Aorta (tissue), 5 donors: ENCODE measurements at regions not wholly inside any gene's neighbourhood (a gene's known extent, or its start where the extent isn't known, plus 50 kb on each side); places are given as distances from the start of the nearest gene placed in this dataset.
A peak's percentile ranks its signal among the peaks of the same experiment; 100 is the strongest.

Source experiments
- ATAC-seq: fragments of 200-7000 bp; cut with Tn5 transposase; one replicate; pipeline ENCODE4 v1.9.1; 2022; ENCODE audit warnings: moderate library complexity; ENCODE audit not compliant: low FRiP score
- DNase-seq, 2 donors: peaks; one replicate each; pipeline ENCODE4 v3.0.0-alpha.2; 2020
- H3K27ac ChIP-seq, 2 donors: one replicate each; pipeline ENCODE4 v1.5.1; 2013; ENCODE audit warnings: low read length in 2 of 2, mild to moderate bottlenecking in 2 of 2, moderate library complexity in 2 of 2, control low read depth in 1 of 2, inconsistent platforms in 1 of 2, low read depth in 1 of 2
- H3K27me3 ChIP-seq, 2 donors: one replicate each; pipeline ENCODE4 v1.6.1; 2013; ENCODE audit warnings: control low read depth in 1 of 2, low read length in 1 of 2, mild to moderate bottlenecking in 1 of 2, moderate library complexity in 1 of 2; ENCODE audit not compliant: insufficient read depth in 2 of 2, control insufficient read depth in 1 of 2
- H3K36me3 ChIP-seq, 2 donors: one replicate each; pipeline ENCODE4 v1.6.1; 2013; ENCODE audit warnings: control low read depth in 1 of 2, low read length in 1 of 2, mild to moderate bottlenecking in 1 of 2; ENCODE audit not compliant: insufficient read depth in 2 of 2, control insufficient read depth in 1 of 2
- H3K4me1 ChIP-seq, 2 donors: one replicate each; pipeline ENCODE4 v1.6.1; 2013; ENCODE audit warnings: low read length in 2 of 2, control low read depth in 1 of 2, mild to moderate bottlenecking in 1 of 2, moderate library complexity in 1 of 2; ENCODE audit not compliant: insufficient read depth in 2 of 2, control insufficient read depth in 1 of 2
- H3K4me3 ChIP-seq, 2 donors: one replicate each; pipeline ENCODE4 v1.5.1; 2013; ENCODE audit warnings: low read length in 2 of 2, control low read depth in 1 of 2, mild to moderate bottlenecking in 1 of 2
- H3K9me3 ChIP-seq: one replicate; pipeline ENCODE4 v1.6.1; 2013; ENCODE audit warnings: mild to moderate bottlenecking, low read length; ENCODE audit not compliant: control insufficient read depth
- WGBS, 2 donors: extraction: QIAGEN DNeasy Blood & Tissue Kit; methylation state at CpG; one replicate each; pipeline ENCODE4 v1.1.7; 2013; 5-methylcytosine and 5-hydroxymethylcytosine counted together
- intact Hi-C, 2 donors: fragments of 100-400 bp; cut with DNase I; formaldehyde crosslinking; loops; one replicate each; pipeline versions ENCODE4 v1.14.2 to v1.15.0; 2022
- donor health status: healthy with polysubstance abuse.
- donor health status: Bipolar disorder and iron deficiency.
- donor health status: DM: no; HTN: no; CAD: no.
- donor health status: DM: no; HTN: no; CAD: no.
- donor health status: DM: yes; HTN: yes; CAD: no.

DNA sequence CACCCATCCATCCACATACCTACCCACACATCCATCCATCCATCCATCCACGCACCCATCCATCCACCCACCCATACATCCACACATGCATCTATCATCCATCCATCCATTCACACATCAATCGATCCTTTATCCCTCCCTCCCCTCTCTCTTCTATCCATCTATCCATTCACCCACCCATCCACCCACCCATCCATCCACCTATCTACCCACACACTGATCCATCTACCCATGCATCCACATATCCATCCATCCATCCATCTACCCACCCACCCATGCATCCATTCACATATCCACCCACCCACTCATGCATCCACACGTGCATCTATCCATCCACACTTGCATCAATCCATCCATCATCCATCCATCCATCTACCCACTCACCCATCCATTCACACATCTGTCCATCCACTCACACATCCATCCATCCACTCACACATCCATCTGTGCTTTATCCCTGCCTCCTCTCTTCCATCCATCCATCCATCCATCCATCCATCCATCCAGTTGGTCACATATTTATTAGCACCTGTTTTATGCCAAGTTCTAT lies 366.1 kb downstream of the CTTN start:
- Histone ChIP-seq H3K9me3 (peaks cover 3% of the 10 kb centered on the region), H3K27ac (no peak overlapping the region), H3K4me1 (no peaks in the 10 kb centered on the region), H3K36me3 (no peaks in the 10 kb centered on the region), H3K27me3 (no peaks in the 10 kb centered on the region), H3K4me3 (no peak overlapping the region)
- intact Hi-C loops: no loop called here
- WGBS, 2 donors: 77 to 79% methylated on average over 3 of the region's 3 CpGs
- DNase-seq (no peak), ATAC-seq (no peak)

DNA sequence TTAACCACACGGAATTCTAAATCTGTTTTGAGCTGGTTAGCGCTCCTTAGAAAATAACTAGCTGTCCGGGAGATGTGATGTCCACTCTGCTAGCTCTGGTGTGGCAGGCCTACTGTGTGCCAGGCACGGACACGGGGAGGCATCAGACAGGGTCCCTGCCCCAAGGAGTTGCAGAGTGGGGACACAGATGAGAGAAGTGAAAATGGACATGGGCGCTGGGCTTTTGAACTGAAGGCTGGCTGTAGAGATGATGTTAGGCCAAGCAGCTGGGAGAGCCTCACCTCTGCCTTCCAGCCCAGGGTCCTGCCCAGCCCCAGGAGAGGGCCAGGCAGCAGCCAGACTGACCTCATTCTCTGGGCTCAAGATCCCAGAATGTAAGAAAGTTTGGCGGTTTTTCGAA lies 368.6 kb downstream of the CTTN start:
- peak in 1 of 2 donors; percentile 37 for DNase-seq
- 85 to 92% methylated on average over 8 of the region's 8 CpGs for WGBS, 2 donors
- H3K27me3 ChIP-seq: no peaks in the 10 kb centered on the region
- no peaks in the 10 kb centered on the region for H3K36me3 ChIP-seq
- H3K4me1 ChIP-seq: no peaks in the 10 kb centered on the region
- H3K27ac ChIP-seq: no peak overlapping the region
- ATAC-seq: no peak
- peaks cover 3% of the 10 kb centered on the region for H3K9me3 ChIP-seq
- no peak overlapping the region for H3K4me3 ChIP-seq
- intact Hi-C loops: no loop called here

DNA sequence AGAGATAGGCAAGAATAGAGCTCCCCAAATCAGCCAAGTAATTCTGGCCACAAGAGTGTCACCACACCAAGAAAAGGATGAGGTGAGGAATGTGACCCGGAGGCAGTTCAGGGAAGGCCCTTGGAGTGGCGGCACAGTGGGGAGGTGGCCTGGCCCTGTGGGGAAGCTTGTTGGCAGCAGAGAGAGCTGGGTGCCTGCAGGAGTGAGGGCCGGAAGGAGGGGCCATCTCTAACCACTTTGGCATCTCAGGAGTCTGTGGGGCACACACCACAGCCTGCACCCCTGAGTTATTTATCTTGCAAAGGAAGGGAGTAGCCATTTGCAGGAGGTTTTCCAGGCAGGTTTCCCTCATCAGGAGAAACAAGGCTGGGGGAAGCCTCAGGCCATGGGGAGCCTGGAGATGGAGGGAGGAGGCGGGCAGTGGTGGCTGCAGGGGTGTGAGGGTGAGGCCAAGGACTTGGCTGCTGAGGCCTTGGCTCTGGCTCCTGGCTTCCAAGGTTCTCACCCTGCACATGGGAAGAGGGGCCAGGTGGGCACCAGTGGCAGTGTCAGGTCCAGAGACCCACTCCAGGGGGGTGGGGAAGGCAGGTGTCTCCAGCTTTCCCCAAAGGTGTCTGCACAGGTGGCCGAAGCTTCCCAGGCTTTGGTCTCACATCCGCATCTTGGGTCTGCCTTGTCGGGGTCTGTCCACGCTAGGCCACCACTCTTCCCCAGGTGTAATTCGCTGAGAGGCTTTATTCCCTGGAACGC lies 370.2 kb downstream of the CTTN start:
- Histone ChIP-seq H3K27me3 (no peaks in the 10 kb centered on the region), H3K36me3 (no peaks in the 10 kb centered on the region), H3K9me3 (peaks cover 3% of the 10 kb centered on the region), H3K4me3 (no peak overlapping the region), H3K27ac (no peak overlapping the region), H3K4me1 (no peaks in the 10 kb centered on the region)
- DNase-seq (peak in 1 of 2 donors; percentile 47), ATAC-seq (no peak)
- WGBS, 2 donors: 84 to 89% methylated on average over 10 of the region's 10 CpGs
- intact Hi-C loops: no loop called here

DNA sequence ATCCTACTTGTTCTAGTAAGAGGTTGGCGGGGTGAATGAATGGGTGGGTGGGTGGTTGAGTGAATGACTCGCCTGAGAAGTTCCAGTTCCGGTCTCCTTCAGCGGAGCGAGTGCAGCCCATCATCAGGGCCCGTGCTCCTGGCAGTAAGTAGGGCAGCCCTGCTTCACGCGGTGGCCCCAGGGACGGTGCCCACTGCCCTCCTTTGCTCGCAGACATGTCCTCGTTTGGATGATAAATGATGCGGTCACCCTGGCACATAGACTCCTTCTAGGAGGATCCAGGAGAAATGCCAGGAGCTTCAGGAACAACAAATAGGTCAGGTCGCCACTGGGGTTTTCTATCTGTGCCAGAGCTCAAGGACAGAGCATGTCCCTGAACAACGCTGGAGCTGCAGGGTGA lies 370.8 kb downstream of the CTTN start:
- no peak overlapping the region for H3K27ac ChIP-seq
- peaks cover 3% of the 10 kb centered on the region for H3K9me3 ChIP-seq
- ATAC-seq (no peak), DNase-seq (no peak)
- H3K36me3 ChIP-seq: no peaks in the 10 kb centered on the region
- no peaks in the 10 kb centered on the region for H3K4me1 ChIP-seq
- 78 to 79% methylated on average over 14 of the region's 14 CpGs for WGBS, 2 donors
- no peak overlapping the region for H3K4me3 ChIP-seq
- intact Hi-C loops: no loop called here
- H3K27me3 ChIP-seq: no peaks in the 10 kb centered on the region

DNA sequence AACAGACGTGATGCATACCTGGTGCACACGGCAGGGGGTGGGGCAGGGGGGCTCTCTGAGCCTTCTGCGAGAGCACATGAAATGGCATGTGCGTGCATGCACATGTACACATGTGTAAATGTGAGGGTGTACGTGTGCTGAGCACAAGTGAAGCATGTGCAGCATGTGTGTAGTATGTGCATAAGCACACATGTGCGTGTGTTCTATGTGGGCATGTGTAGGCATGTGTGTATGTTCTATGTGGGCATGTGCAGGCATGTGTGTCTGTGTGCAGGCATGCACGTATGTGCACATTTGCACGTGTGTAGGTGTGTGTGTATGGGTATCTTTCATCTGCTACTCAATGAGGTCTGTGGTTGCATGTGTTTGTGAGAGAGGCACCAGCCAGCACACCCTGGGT lies 371.2 kb downstream of the CTTN start:
- H3K27me3 ChIP-seq: no peaks in the 10 kb centered on the region
- H3K9me3 ChIP-seq: peaks cover 3% of the 10 kb centered on the region
- no peaks in the 10 kb centered on the region for H3K36me3 ChIP-seq
- WGBS, 2 donors: 81 to 88% methylated on average over 8 of the region's 8 CpGs
- DNase-seq: peak in 1 of 2 donors; percentile 51
- H3K27ac ChIP-seq: no peak overlapping the region
- no peak for ATAC-seq
- no peaks in the 10 kb centered on the region for H3K4me1 ChIP-seq
- H3K4me3 ChIP-seq: no peak overlapping the region
- intact Hi-C loops: no loop called here

DNA sequence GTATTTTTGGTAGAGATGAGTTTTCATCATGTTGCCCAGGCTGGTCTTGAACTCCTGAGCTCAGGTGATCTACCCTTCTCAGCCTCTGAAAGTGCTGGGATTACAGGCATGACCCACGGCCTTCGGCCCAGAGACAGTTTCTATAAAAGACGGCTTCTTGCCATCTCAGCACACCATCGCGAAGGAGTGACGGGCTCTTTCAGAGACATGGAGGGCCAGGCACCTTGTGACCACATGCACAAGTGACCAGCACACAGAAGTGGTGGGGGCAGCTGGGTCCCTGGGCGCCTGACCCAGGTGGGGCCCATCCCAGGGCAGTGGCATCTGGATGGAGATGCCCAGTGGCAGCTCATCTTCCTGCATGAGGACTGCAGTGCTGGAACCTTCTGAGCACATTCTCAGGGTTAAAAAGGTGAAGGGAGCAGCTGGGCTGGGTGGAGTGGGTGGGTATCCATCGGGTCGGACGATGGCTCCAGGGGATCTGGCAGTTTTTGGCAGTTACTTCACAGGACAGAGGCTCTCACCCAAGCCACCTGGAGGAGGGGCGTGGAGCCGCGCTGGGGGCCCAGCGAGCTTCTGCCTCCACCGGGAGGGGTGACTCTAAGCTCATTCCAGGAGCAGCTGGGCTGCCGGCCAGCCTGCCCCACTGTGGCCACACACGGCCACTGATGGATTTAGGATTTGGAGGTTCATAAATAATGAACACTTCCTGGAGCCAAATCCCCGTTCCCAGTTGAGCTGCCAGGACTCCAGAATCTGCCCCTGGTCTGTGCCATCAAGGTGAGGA lies 373.0 kb downstream of the CTTN start:
- no peaks in the 10 kb centered on the region for H3K4me1 ChIP-seq
- DNase-seq: no peak
- H3K36me3 ChIP-seq: no peaks in the 10 kb centered on the region
- H3K27ac ChIP-seq: no peak overlapping the region
- ATAC-seq: no peak
- 63 to 66% methylated on average over 13 to 18 of the region's 18 CpGs for WGBS, 2 donors
- no peak overlapping the region for H3K4me3 ChIP-seq
- no peaks in the 10 kb centered on the region for H3K9me3 ChIP-seq
- intact Hi-C loops: no loop called here
- no peaks in the 10 kb centered on the region for H3K27me3 ChIP-seq

DNA sequence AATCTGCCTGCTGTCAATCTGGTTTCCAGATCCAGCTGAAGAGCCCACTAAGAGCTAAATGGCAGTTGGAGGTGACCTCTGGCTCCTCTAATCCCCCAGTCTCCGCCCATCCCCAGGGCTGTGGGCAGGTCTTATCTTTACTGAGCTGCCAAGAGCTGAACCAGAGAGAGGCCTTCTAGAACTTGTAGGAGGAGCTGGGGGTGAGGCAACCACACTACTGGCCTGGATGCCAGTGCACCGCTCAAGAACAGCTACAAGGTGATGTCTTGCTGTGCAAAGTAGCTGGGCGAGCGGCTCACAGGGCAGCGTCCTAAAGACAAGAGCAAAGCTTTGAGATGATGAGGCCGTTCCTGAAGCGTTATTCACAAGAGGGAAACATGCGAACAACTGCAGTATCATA lies 374.6 kb downstream of the CTTN start:
- no peaks in the 10 kb centered on the region for H3K36me3 ChIP-seq
- H3K4me3 ChIP-seq: no peak overlapping the region
- intact Hi-C loops: no loop called here
- no peaks in the 10 kb centered on the region for H3K27me3 ChIP-seq
- no peaks in the 10 kb centered on the region for H3K4me1 ChIP-seq
- no peak overlapping the region for H3K27ac ChIP-seq
- ATAC-seq (no peak), DNase-seq (peak in 1 of 2 donors; percentile 28)
- H3K9me3 ChIP-seq: no peaks in the 10 kb centered on the region
- 81 to 82% methylated on average over 8 of the region's 8 CpGs for WGBS, 2 donors

DNA sequence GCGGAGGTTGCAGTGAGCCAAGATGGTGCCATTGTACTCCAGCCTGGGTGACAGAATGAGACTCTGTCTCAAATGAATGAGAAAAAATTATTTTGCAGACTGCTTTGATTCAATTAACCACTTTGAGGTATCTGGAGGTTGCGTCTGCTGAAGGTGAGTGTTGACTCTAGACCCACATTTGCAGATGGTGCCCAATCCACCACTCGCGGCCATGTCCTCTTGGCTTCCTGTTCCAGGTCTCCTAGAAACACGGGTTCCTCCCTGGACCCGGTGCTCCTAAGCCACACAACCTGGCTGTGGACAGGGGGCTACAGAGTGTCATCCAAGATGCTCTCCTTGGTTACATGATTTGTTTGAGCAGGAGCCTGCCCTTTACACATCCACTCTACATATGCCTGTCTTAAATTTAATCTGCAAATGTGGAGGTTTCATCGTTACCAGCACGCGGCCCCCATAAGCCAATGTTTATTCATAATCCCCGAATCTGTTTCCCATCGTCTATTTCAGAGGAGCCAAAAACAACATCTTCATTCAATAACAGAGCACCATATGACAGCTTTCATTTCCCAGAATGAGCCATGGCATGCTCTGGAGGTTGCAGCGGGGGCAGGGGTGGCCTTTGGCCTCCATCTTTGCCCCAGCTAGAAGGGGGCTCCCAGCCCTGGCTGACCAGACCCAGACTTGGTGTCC lies 377.2 kb downstream of the CTTN start:
- no peaks in the 10 kb centered on the region for H3K4me1 ChIP-seq
- H3K4me3 ChIP-seq: no peak overlapping the region
- ATAC-seq (no peak), DNase-seq (peak in 1 of 2 donors; percentile 31)
- no peak overlapping the region for H3K27ac ChIP-seq
- WGBS, 2 donors: 72 to 74% methylated on average over 12 of the region's 12 CpGs
- intact Hi-C loops: no loop called here
- H3K27me3 ChIP-seq: no peaks in the 10 kb centered on the region
- H3K36me3 ChIP-seq: no peaks in the 10 kb centered on the region
- no peaks in the 10 kb centered on the region for H3K9me3 ChIP-seq
